IMR-90 (cell line): ENCODE measurements at regions not wholly inside any gene's neighbourhood (a gene's known extent, or its start where the extent isn't known, plus 50 kb on each side); places are given as distances from the start of the nearest gene placed in this dataset.

Source experiments
- ATAC-seq: fragments of 200-7000 bp; cut with Tn5 transposase; 2 replicates; pipeline ENCODE4 v1.9.1; 2020; ENCODE audit warnings: low read depth, mild to moderate bottlenecking, moderate library complexity
- BruUV-seq: library from RNA; stranded (reverse); fragments of 400-500 nt; replicated peaks from 2 replicates; lab custom pipeline; 2021; lab: Mats Ljungman, UMichigan
- CTCF ChIA-PET: fragments of 300-600 bp; formaldehyde crosslinking; extraction: SDS; loops from one replicate; lab custom pipeline; 2021; ENCODE audit warnings: antibody characterized with exemption; lab: Yijun Ruan, JAX
- POLR2A ChIA-PET: fragments of 300-600 bp; sonication (Branson Sonifier 250); formaldehyde crosslinking; loops from one replicate; lab custom pipeline; 2022; ENCODE audit warnings: antibody characterized with exemption; ENCODE audit not compliant: unreplicated experiment; lab: Charles Lee
- DNase-seq: peaks from one replicate; pipeline ENCODE4 v3.0.0; 2013
- H2AFZ ChIP-seq: replicated peaks from 2 replicates; pipeline ENCODE3; 2013; ENCODE audit warnings: low read length, mild to moderate bottlenecking; ENCODE audit not compliant: poor library complexity
- H2AK5ac ChIP-seq: 2 replicates; pipeline ENCODE4 v1.6.1; 2013; ENCODE audit warnings: low read depth, low read length, inconsistent platforms
- H2AK9ac ChIP-seq: replicated peaks from 2 replicates; pipeline ENCODE3; 2013; ENCODE audit warnings: mild to moderate bottlenecking, low read depth, low read length, moderate library complexity; ENCODE audit not compliant: poor library complexity
- H2BK120ac ChIP-seq: 2 replicates; pipeline ENCODE4 v1.6.1; 2013; ENCODE audit warnings: low read depth, low read length, inconsistent platforms
- H2BK15ac ChIP-seq: 3 replicates; pipeline ENCODE4 v1.6.1; 2013; ENCODE audit warnings: low read depth, low read length, inconsistent platforms
- H2BK20ac ChIP-seq: 2 replicates; pipeline ENCODE4 v1.6.1; 2013; ENCODE audit warnings: low read depth, mild to moderate bottlenecking, inconsistent platforms, low read length, moderate library complexity
- H2BK5ac ChIP-seq: 2 replicates; pipeline ENCODE4 v1.6.1; 2013; ENCODE audit warnings: mild to moderate bottlenecking, low read depth, low read length, inconsistent platforms; ENCODE audit not compliant: poor library complexity, severe bottlenecking
- H3K14ac ChIP-seq: replicated peaks from 2 replicates; pipeline ENCODE4 v1.6.1; 2013; ENCODE audit warnings: low read depth, low read length, inconsistent platforms
- H3K18ac ChIP-seq: 2 replicates; pipeline ENCODE4 v1.6.1; 2013; ENCODE audit warnings: low read depth, low read length, control low read depth
- H3K23ac ChIP-seq: 2 replicates; pipeline ENCODE4 v1.6.1; 2013; ENCODE audit warnings: low read depth, low read length, inconsistent platforms
- H3K27ac ChIP-seq: 2 replicates; pipeline ENCODE4 v1.5.1; 2013; ENCODE audit warnings: mild to moderate bottlenecking, control low read depth, low read length; ENCODE audit not compliant: insufficient read depth
- H3K27me3 ChIP-seq: 2 replicates; pipeline ENCODE4 v1.6.1; 2013; ENCODE audit warnings: low read length; ENCODE audit not compliant: control insufficient read depth, insufficient read depth
- H3K36me3 ChIP-seq: 2 replicates; pipeline ENCODE4 v1.6.1; 2013; ENCODE audit warnings: low read length, mixed read lengths; ENCODE audit not compliant: control insufficient read depth, insufficient read depth
- H3K4ac ChIP-seq: 2 replicates; pipeline ENCODE4 v1.6.1; 2013; ENCODE audit warnings: low read depth, low read length, inconsistent platforms
- H3K4me1 ChIP-seq: 2 replicates; pipeline ENCODE4 v1.6.1; 2013; ENCODE audit warnings: low read length, mixed read lengths; ENCODE audit not compliant: control insufficient read depth, insufficient read depth
- H3K4me2 ChIP-seq: 2 replicates; pipeline ENCODE4 v1.6.1; 2013; ENCODE audit warnings: low read depth, mild to moderate bottlenecking, control low read depth, low read length, moderate library complexity
- H3K4me3 ChIP-seq: 2 replicates; pipeline ENCODE4 v1.5.1; 2013; ENCODE audit warnings: low read depth, mild to moderate bottlenecking, control low read depth, low read length, moderate library complexity; ENCODE audit not compliant: insufficient read depth
- H3K56ac ChIP-seq: 2 replicates; pipeline ENCODE4 v1.6.1; 2013; ENCODE audit warnings: low read length, inconsistent platforms; ENCODE audit not compliant: insufficient read depth; ENCODE audit errors: extremely low read depth
- H3K79me1 ChIP-seq, 2 experiments: 2 replicates each; pipeline ENCODE4 v1.6.1; 2013; ENCODE audit warnings: low read length in 2 of 2, inconsistent platforms in 1 of 2, low read depth in 1 of 2
- H3K9ac ChIP-seq: 2 replicates; pipeline ENCODE4 v1.6.1; 2013; ENCODE audit warnings: low read depth, low read length, control low read depth
- H3K9me1 ChIP-seq: 2 replicates; pipeline ENCODE4 v1.6.1; 2013; ENCODE audit warnings: low read length, inconsistent platforms; ENCODE audit not compliant: insufficient read depth
- H3K9me3 ChIP-seq: 2 replicates; pipeline ENCODE4 v1.6.1; 2013; ENCODE audit warnings: low read length; ENCODE audit not compliant: control insufficient read depth, insufficient read depth
- H4K20me1 ChIP-seq: 2 replicates; pipeline ENCODE4 v1.6.1; 2013; ENCODE audit warnings: low read length, inconsistent platforms; ENCODE audit not compliant: insufficient read depth
- H4K5ac ChIP-seq: 2 replicates; pipeline ENCODE4 v1.6.1; 2013; ENCODE audit warnings: mild to moderate bottlenecking, low read depth, low read length, control low read depth
- H4K8ac ChIP-seq, 2 experiments: 2 replicates each; pipeline ENCODE4 v1.6.1; 2013; ENCODE audit warnings: low read depth in 2 of 2, low read length in 2 of 2, control low read depth in 1 of 2, inconsistent platforms in 1 of 2
- H4K91ac ChIP-seq: 2 replicates; pipeline ENCODE4 v1.6.1; 2013; ENCODE audit warnings: low read depth, low read length, inconsistent platforms; ENCODE audit not compliant: insufficient read depth
- BHLHE40 ChIP-seq: fragments of 150-350 bp; IDR thresholded peaks from 2 replicates; pipeline ENCODE4 v1.6.1; 2016; ENCODE audit warnings: mild to moderate bottlenecking, low read depth, low read length
- CEBPB ChIP-seq: IDR thresholded peaks from 2 replicates; pipeline ENCODE4 v1.6.1; 2012; ENCODE audit warnings: low read depth, low read length, improper control_type of control experiment
- CHD1 ChIP-seq: IDR thresholded peaks from 2 replicates; pipeline ENCODE4 v1.6.1; 2012; ENCODE audit warnings: low read depth, low read length, improper control_type of control experiment
- FOS ChIP-seq: fragments of 150-350 bp; IDR thresholded peaks from 2 replicates; pipeline ENCODE4 v1.6.1; 2016; ENCODE audit warnings: low read depth, low read length
- MAFK ChIP-seq: IDR thresholded peaks from 2 replicates; pipeline ENCODE4 v1.6.1; 2012; ENCODE audit warnings: low read depth, low read length, improper control_type of control experiment
- MAZ ChIP-seq: IDR thresholded peaks from 2 replicates; pipeline ENCODE4 v1.6.1; 2012; ENCODE audit warnings: low read depth, mild to moderate bottlenecking, low read length, improper control_type of control experiment, moderate library complexity, borderline replicate concordance
- MXI1 ChIP-seq: IDR thresholded peaks from 2 replicates; pipeline ENCODE4 v1.6.1; 2012; ENCODE audit warnings: low read depth, mild to moderate bottlenecking, low read length, moderate library complexity, borderline replicate concordance
- NFE2L2 ChIP-seq: fragments of 150-350 bp; IDR thresholded peaks from 2 replicates; pipeline ENCODE4 v1.6.1; 2016; ENCODE audit warnings: low read depth, mild to moderate bottlenecking, low read length
- POLR2A ChIP-seq: IDR thresholded peaks from 2 replicates; pipeline ENCODE4 v1.6.1; 2012; ENCODE audit warnings: mild to moderate bottlenecking, low read depth, low read length
- RAD21 ChIP-seq: IDR thresholded peaks from 2 replicates; pipeline ENCODE4 v1.6.1; 2012; ENCODE audit warnings: low read length, improper control_type of control experiment
- RCOR1 ChIP-seq: IDR thresholded peaks from 2 replicates; pipeline ENCODE4 v1.6.1; 2012; ENCODE audit warnings: mild to moderate bottlenecking, low read length, improper control_type of control experiment; ENCODE audit not compliant: insufficient replicate concordance
- RFX5 ChIP-seq: IDR thresholded peaks from 2 replicates; pipeline ENCODE4 v1.8.0; 2012; ENCODE audit warnings: low read depth, mild to moderate bottlenecking, low read length, moderate library complexity
- SMC3 ChIP-seq: fragments of 150-350 bp; IDR thresholded peaks from 2 replicates; pipeline ENCODE4 v1.6.1; 2016; ENCODE audit warnings: low read depth, mild to moderate bottlenecking, antibody characterized with exemption, low read length, moderate library complexity
- WGBS, 2 experiments: methylation state at CpG; one replicate each; pipeline versions ENCODE4 v1.1.5 to v1.1.7; 2013; ENCODE audit warnings: missing lambda C conversion rate in 2 of 2; ENCODE audit not compliant: insufficient read length in 1 of 2; ENCODE audit errors: extremely low coverage in 2 of 2; 5-methylcytosine and 5-hydroxymethylcytosine counted together
- dilution Hi-C: fragments of 300-500 bp; cut with HindIII; formaldehyde crosslinking; loops from one replicate; pipeline ENCODE4 v1.14.3; 2018; ENCODE audit warnings: low sequenced_read_pairs; ENCODE audit not compliant: unreplicated experiment
- in situ Hi-C: fragments of 300-500 bp; cut with MboI; formaldehyde crosslinking; loops from 3 replicates; pipeline ENCODE4 v1.14.3; 2019; ENCODE audit warnings: low sequenced_read_pairs, inconsistent platforms, mixed read lengths
- intact Hi-C: fragments of 100-400 bp; cut with micrococcal nuclease; formaldehyde crosslinking; loops from 2 replicates; pipeline ENCODE4 v1.10.0; 2022
- TF ChIP-seq, protein P1 (sequence below): fragments of 150-350 bp; IDR thresholded peaks from 2 replicates; pipeline ENCODE4 v1.6.1; 2017; ENCODE audit warnings: mild to moderate bottlenecking, antibody characterized with exemption, low read length, low read depth
- TF ChIP-seq, protein P2 (sequence below): fragments of 150-350 bp; IDR thresholded peaks from 2 replicates; pipeline ENCODE4 v1.6.1; 2016; ENCODE audit warnings: low read depth, mild to moderate bottlenecking, low read length, moderate library complexity, borderline replicate concordance
- TF ChIP-seq, protein P3 (sequence below): conservative IDR thresholded peaks from 2 replicates; pipeline ENCODE4 v1.5.1; 2012; ENCODE audit warnings: mild to moderate bottlenecking, low read depth, low read length, improper control_type of control experiment

DNA sequence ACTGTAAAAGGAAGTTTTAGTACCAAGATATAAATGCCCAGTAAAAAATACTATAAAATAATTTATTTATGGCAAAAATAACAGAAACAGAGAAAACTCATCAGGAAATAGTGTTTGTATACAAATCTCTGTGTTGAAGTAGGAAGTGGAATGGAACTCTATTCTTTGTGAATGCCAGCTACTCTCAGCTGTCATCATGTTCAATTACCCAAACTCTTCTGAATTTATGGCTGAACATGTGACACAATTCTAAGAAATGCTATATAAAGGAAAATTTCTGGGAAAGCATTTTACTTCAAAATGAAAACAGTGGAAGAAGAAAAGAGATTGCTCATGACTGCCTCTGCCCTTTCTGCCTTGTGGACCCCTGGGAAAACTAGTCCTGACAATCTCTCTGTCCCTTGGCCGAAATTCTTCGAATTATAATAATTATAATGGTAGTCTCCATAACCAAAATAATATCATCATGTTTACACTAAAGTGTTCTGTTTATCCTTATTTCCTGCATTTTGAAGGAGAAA, 522.3 kb upstream of the ST8SIA4 start:
- Histone ChIP-seq H3K4me2 (no peak overlapping the region), H3K4me1 (no peaks in the 10 kb centered on the region)
- no peak for ATAC-seq

More for the DNA sequence above, 522.3 kb upstream of the ST8SIA4 start:
- TF ChIP-seq, protein P1, sequence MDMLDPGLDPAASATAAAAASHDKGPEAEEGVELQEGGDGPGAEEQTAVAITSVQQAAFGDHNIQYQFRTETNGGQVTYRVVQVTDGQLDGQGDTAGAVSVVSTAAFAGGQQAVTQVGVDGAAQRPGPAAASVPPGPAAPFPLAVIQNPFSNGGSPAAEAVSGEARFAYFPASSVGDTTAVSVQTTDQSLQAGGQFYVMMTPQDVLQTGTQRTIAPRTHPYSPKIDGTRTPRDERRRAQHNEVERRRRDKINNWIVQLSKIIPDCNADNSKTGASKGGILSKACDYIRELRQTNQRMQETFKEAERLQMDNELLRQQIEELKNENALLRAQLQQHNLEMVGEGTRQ: no peak
- TF ChIP-seq BHLHE40 (no peak), MAFK (no peak), FOS (no peak), CEBPB (no peak), MXI1 (no peak), RCOR1 (no peak), SMC3 (no peak), RAD21 (no peak), NFE2L2 (no peak), RFX5 (no peak), CHD1 (no peak), MAZ (no peak), POLR2A (no peak)
- TF ChIP-seq, protein P2, sequence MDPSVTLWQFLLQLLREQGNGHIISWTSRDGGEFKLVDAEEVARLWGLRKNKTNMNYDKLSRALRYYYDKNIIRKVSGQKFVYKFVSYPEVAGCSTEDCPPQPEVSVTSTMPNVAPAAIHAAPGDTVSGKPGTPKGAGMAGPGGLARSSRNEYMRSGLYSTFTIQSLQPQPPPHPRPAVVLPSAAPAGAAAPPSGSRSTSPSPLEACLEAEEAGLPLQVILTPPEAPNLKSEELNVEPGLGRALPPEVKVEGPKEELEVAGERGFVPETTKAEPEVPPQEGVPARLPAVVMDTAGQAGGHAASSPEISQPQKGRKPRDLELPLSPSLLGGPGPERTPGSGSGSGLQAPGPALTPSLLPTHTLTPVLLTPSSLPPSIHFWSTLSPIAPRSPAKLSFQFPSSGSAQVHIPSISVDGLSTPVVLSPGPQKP: no peak
- TF ChIP-seq, protein P3, sequence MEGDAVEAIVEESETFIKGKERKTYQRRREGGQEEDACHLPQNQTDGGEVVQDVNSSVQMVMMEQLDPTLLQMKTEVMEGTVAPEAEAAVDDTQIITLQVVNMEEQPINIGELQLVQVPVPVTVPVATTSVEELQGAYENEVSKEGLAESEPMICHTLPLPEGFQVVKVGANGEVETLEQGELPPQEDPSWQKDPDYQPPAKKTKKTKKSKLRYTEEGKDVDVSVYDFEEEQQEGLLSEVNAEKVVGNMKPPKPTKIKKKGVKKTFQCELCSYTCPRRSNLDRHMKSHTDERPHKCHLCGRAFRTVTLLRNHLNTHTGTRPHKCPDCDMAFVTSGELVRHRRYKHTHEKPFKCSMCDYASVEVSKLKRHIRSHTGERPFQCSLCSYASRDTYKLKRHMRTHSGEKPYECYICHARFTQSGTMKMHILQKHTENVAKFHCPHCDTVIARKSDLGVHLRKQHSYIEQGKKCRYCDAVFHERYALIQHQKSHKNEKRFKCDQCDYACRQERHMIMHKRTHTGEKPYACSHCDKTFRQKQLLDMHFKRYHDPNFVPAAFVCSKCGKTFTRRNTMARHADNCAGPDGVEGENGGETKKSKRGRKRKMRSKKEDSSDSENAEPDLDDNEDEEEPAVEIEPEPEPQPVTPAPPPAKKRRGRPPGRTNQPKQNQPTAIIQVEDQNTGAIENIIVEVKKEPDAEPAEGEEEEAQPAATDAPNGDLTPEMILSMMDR: no peak
- Histone ChIP-seq H2BK15ac (no peak overlapping the region), H2AK5ac (no peak overlapping the region), H3K4ac (no peak overlapping the region), H4K5ac (no peak overlapping the region), H3K18ac (no peak overlapping the region), H2BK20ac (no peak overlapping the region), H3K4me3 (no peak overlapping the region), H3K9me1 (no peaks in the 10 kb centered on the region), H2BK120ac (no peak overlapping the region), H3K56ac (no peak overlapping the region), H3K23ac (no peak overlapping the region), H4K20me1 (no peaks in the 10 kb centered on the region), H3K9me3 (no peaks in the 10 kb centered on the region), H3K14ac (no peak overlapping the region), H4K91ac (no peak overlapping the region), H2AK9ac (no peak overlapping the region), H2BK5ac (no peak overlapping the region), H2AFZ (no peak overlapping the region), H3K79me1 (no peaks in the 10 kb centered on the region), H3K9ac (no peak overlapping the region), H3K27me3 (no peaks in the 10 kb centered on the region), H3K36me3 (no peaks in the 10 kb centered on the region), H4K8ac (no peak overlapping the region), H3K27ac (no peak overlapping the region)
- POLR2A ChIA-PET: no interaction called here
- no peak for DNase-seq
- in situ Hi-C loops: no loop called here
- intact Hi-C loops: no loop called here
- dilution Hi-C loops: no loop called here
- no CpG with 5 or more reads among the region's 2 CpGs for WGBS, 2 experiments
- BruUV-seq: no TSS peak
- CTCF ChIA-PET: no interaction called here
